ENCODE measurements at regions not wholly inside any gene's neighbourhood (a gene's known extent, or its start where the extent isn't known, plus 50 kb on each side); places are given as distances from the start of the nearest gene placed in this dataset.

- DNase-seq (ENCODE audit: low read depth) = no peak
Observed at GRCh38 chr1:209454340-209454994, 129.0 kb upstream of the CAMK1G start.

GRCh38 chr1:209455145-209455544, 128.4 kb upstream of the CAMK1G start:
- peak; percentile 18 for DNase-seq (ENCODE audit: low read depth)

DNA sequence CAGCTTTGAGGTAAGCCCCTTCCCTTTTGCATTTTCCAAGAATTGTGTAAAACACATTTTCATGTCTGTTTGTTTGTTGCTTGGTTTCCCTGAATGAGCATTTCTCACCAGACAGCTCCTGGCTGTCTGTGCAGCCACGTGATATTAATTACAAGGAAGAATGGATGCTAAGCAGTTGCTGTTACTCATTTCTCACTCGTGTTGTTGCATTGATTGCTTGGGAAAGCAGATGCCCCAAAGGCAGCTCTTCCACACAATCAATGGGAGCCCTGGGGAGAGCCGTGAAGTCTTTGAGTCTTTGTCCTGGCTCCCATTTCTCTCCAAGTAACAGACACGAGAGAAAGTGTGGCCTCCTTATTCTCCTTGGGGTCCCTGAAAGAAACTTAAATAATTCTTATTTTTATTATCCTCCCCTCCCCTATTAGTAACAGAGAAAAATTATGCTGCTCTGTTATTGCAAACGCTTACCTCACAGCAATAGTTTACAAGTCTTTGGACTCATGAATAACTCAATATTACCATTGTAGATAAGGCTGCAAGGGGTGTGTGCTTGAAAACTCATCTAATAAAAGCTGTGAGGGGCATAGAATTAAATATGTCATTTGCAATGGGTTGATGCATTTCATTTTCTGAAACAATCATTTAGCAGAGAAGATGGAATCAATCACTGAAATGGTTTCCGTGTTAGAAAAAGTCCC, 127.7 kb upstream of the CAMK1G start:
- no peak for DNase-seq (ENCODE audit: low read depth)

DNA sequence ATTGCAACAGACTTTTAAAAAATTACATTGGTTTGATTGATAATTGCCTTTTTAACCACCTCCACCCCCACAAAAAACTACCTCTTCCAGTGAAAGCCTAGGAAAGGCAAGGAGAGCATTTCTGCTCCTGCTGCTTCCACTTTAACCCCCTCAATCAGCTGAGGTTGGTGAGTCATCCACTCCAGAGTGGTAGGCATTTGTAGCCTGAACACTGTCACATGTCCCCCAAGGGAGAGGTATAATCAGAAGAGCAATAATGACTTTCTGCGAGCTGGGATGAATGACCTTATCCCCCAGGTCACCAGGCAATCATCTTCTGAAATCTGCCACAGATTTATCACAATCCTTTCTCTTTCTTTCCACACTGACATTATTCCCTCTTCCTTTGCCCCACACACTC, 126.6 kb upstream of the CAMK1G start:
- DNase-seq (ENCODE audit: low read depth) = peak; percentile 40

DNA sequence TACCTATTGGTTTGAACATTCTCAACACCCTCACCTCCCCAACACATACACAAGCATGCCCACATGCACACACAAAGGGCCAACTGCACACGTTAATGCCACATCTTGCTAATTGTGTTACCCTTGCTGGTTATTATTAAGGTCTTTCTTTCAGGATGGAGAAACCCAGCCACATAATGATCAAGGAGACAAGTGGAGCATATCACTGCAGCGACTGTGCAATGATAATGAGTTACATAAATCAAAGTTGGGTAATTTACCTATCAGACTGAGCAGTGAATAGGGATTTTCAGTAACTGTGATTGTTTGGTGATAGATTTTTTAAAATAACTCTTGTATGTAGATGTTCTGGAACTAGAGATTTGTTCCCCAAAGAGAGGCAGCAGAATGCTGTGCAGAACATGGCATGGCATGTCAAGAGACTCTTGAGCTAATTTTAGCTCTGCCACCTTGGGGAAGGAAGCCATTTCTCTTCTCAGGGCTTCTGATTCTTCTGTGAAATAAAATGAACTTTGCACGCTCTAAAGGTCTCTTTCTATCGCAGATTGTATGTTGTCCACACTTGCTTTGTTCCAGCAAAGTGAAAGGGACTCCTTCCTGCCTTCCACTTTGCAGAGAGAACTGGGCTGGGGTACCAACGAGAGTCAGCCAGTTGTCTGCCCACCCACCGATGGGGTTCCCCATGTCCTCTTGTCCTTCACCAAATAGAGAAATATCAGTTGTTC, 126.0 kb upstream of the CAMK1G start:
- DNase-seq (ENCODE audit: low read depth) = no peak

DNA sequence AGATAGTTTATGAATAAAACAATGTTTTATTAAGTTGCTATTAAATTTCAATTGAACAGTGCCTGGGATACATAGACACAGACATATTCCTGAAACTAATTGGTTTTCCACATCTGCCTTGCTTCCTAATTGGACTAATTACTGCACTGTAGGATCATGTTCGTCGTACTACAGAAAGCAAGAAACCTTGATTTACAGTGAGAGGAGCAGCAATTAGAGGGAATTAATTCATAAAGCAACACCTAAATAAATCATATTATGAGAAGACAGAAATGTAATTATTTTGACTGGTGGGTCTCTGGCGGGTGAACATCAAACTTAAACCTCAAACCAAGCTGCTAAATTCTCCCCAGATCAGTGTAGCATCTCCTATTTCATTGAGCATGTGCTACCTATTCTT, 124.6 kb upstream of the CAMK1G start:
- DNase-seq (ENCODE audit: low read depth) = no peak

GRCh38 chr1:209461168-209461567, 122.3 kb upstream of the CAMK1G start:
- no peak for DNase-seq (ENCODE audit: low read depth)

GRCh38 chr1:209462433-209462832, 121.1 kb upstream of the CAMK1G start:
- DNase-seq (ENCODE audit: low read depth) = no peak

GRCh38 chr1:209463441-209463840, 120.1 kb upstream of the CAMK1G start:
- no peak for DNase-seq (ENCODE audit: low read depth)

DNA sequence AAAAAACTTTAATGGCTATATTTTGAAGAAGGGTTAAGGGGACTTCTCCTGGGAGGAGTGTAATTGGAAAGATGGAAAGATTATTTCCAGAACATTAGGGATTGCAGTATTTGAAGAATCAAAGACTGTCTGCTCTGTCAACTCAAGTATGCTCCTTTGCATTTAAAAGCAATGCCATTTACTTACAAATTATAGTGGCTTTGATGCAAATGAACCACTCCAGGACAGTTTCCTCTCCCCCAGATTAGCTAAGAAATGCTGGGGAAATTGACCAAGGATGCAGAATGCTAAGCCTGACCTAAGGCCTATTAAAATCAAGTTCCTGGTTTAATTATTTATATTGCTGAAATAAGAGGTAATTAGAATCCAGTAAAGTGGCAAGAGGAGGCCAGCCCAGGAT, 110.5 kb upstream of the CAMK1G start:
- no peak for DNase-seq (ENCODE audit: low read depth)

GRCh38 chr1:209480345-209480744, 103.2 kb upstream of the CAMK1G start:
- DNase-seq (ENCODE audit: low read depth) = no peak

DNA sequence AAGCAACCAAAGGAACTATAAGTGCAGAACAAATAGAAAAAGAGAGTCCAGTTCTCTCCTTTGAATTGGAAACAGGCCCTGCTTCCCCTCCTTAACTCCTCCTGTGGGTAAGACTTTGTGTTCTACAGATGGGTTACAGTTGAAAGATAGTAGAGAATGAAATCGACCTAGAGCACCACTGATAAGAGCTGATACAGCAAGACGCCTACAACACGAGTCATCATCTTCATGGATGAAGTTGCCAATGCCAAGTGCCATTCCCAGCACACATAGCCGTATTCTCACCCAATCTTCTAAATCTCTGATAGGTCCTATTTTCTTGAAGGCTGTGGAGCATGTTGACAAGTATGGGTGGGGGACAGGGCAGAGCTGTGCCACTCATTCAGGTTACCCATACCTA, 99.8 kb upstream of the CAMK1G start:
- no peak for DNase-seq (ENCODE audit: low read depth)

- DNase-seq (ENCODE audit: low read depth) = no peak
Observed at GRCh38 chr1:209484429-209484828, 99.1 kb upstream of the CAMK1G start.

DNA sequence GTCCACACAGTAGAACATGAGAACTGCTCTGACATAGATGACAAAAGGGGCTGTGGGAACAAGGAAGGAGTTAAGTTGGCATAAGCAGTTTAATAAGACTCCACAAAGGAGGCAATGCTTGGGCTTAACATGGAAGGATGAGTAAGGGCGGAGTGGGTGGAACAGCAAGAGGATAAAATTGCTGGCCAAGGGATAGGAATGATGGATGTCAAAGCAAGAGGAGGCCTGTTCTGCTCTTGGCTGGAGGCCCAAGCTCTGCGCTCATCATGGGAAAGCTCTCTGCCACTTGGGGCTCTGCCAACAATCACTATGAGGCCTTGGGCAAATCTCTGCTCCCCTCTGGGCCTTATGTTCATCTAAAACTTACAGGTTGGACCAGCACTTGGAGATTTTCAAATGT, 98.3 kb upstream of the CAMK1G start:
- peak; percentile 70 for DNase-seq (ENCODE audit: low read depth)

DNA sequence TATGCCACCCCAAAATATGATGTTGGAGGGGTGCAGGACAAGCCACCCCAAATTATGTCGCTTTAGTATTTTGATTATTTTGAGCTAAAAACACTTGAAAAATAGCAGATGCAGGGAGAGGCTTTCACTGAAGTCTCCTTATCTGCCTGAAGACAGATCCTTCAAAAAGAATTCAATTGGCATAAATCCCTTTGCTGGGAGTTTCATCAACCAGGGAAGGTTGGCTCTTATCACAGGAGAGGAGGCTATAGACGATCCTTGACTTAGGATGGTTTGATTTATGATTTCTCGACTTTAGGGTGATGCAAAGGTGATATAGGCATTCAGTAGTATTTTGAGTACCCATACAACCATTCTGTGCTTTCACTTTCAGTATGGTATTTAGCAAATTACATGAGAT, 97.8 kb upstream of the CAMK1G start:
- DNase-seq (ENCODE audit: low read depth) = no peak

DNA sequence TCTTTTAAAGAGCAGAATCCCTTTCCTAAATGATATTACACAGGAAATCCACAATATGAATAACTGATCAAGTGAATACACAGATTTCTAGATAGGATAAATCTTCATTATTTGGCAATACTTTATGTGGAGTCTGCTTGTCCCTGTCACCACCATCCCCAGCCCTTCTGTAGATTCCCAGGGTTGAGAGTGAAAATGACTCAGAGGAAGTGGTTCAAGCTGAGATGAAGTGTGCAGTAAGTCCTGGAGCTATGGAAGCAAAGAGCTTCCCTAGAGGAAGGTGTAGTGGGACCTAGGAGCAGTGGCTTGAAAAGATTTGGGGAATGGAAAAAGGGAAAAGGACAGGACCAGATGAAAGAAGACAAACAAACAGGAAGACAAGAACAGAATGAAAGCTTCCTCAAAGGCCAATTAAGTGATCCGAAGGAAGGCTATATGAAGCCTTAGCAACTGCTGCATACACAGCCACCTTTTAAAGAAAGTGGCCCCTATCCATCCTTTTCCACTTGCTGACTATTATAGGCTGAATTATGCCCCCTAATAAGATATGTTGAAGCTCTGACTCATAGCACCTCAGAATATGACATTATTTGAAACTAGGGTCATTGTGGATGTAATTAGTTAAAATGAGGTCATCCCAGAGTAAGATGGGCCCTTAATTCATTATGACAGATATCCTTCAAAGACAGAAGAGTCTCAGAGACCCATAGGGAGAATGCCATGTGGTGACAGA, 96.5 kb upstream of the CAMK1G start:
- peak; percentile 75 for DNase-seq (ENCODE audit: low read depth)

DNA sequence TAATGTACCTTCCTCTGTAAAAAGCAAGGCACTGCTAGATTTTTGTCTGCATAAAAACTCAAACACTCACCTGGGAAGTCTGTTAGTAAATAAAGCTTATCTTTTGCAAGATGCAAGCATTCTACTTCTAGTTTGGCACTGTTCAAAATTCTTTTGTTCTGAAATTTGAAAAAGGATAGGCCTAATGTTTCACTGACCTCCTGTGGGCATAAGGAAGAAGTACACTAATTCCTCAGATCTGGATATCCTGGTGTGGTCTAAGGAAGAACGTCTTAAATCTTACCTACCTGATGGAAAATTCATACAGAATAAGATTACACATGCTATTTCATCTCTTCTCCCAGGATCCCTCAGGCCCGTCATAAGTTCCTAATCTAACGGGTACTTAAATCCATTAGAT, 93.5 kb upstream of the CAMK1G start:
- DNase-seq (ENCODE audit: low read depth) = peak; percentile 22

- no peak for DNase-seq (ENCODE audit: low read depth)
Observed at GRCh38 chr1:209491031-209491430, 92.5 kb upstream of the CAMK1G start.

- no peak for DNase-seq (ENCODE audit: low read depth)
Observed at GRCh38 chr1:209491496-209491895, 92.0 kb upstream of the CAMK1G start.

DNA sequence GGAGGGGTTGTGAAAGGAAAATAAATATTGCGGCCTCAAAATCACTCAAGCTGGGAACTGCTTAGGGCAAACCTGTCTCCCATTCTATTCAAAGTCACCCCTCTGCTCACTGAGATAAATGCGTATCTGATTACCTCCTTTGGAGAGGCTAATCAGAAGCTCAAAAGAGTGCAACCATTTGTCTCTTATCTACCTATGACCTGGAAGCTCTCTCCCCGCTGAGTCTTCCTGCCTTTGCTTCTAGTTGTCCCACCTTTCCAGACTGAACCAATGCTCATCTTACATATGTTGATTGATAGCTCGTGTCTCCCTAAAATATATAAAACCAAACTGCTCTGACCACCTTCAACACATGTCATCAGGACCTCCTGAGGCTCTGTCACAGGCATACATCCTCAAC, 91.6 kb upstream of the CAMK1G start:
- no peak for DNase-seq (ENCODE audit: low read depth)

- peak; percentile 53 for DNase-seq (ENCODE audit: low read depth)
Observed at GRCh38 chr1:209493559-209493958, 90.0 kb upstream of the CAMK1G start.

DNA sequence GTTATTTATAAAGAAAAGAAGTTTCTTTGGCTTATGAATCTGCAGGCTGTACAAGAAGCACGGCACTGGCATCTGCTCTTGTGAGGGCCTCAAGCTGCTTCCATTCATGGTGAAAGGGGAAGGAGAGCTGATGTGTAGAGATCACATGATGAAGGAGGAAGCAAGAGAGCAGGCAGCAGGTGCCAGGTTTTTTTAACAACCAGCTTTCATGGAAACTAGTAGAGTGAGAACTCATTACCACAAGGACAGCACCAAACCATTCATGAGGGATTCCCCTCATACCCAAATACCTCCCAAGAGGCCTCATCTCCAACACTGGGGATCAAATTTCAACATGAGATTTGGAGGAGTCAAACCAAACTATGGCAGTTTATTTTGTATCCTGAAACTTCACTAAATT, 85.8 kb upstream of the CAMK1G start:
- DNase-seq (ENCODE audit: low read depth) = no peak

Data from RPMI7951 (cell line).